SK-N-SH treated with all-trans-retinoic acid at 6 μM for 48 hours (cell line): ENCODE measurements at regions not wholly inside any gene's neighbourhood (a gene's known extent, or its start where the extent isn't known, plus 50 kb on each side); places are given as distances from the start of the nearest gene placed in this dataset.

ENCODE experiments used
- ATAC-seq: fragments of 200-7000 bp; cut with Tn5 transposase; 3 replicates; pipeline ENCODE4 v1.9.1; 2020; ENCODE audit warnings: mild to moderate bottlenecking, moderate library complexity
- ARNTL ChIP-seq: fragments of 450-650 bp; formaldehyde crosslinking; IDR thresholded peaks from 2 replicates; pipeline ENCODE4 v1.5.0; 2020; ENCODE audit warnings: low read depth, mild to moderate bottlenecking, moderate library complexity, borderline replicate concordance
- BACH2 ChIP-seq: fragments of 250-450 bp; sonication (Bioruptor Pico); IDR thresholded peaks from 2 replicates; pipeline ENCODE4 v1.9.0; 2021; ENCODE audit warnings: mild to moderate bottlenecking, borderline replicate concordance
- CREB5 ChIP-seq: fragments of 250-450 bp; sonication (Bioruptor Pico); IDR thresholded peaks from 2 replicates; pipeline ENCODE4 v1.5.1; 2020; ENCODE audit warnings: low read depth, mild to moderate bottlenecking, moderate library complexity
- ESRRG ChIP-seq: fragments of 250-450 bp; sonication (Bioruptor Pico); IDR thresholded peaks from 2 replicates; pipeline ENCODE4 v1.6.1; 2021; ENCODE audit warnings: mild to moderate bottlenecking
- GLIS3 ChIP-seq: fragments of 250-450 bp; sonication (Bioruptor Pico); IDR thresholded peaks from 2 replicates; pipeline ENCODE4 v1.5.0; 2020; ENCODE audit warnings: mild to moderate bottlenecking, moderate library complexity
- ISL1 ChIP-seq: fragments of 250-450 bp; sonication (Bioruptor Pico); IDR thresholded peaks from 2 replicates; pipeline ENCODE4 v2.1.2; 2022; ENCODE audit warnings: mild to moderate bottlenecking, moderate library complexity
- OSR1 ChIP-seq: fragments of 250-450 bp; sonication (Bioruptor Pico); IDR thresholded peaks from 2 replicates; pipeline ENCODE4 v1.8.0; 2022; ENCODE audit warnings: moderate library complexity, mild to moderate bottlenecking, inconsistent platforms
- PATZ1 ChIP-seq: fragments of 250-450 bp; sonication (Bioruptor Pico); IDR thresholded peaks from 2 replicates; pipeline ENCODE4 v1.8.0; 2020; ENCODE audit warnings: mild to moderate bottlenecking, moderate library complexity, borderline replicate concordance
- POU6F1 ChIP-seq: fragments of 250-450 bp; sonication (Bioruptor Pico); IDR thresholded peaks from 2 replicates; pipeline ENCODE4 v1.8.0; 2021; ENCODE audit warnings: low read depth, mild to moderate bottlenecking, moderate library complexity, borderline replicate concordance
- PPARA ChIP-seq: fragments of 250-450 bp; sonication (Bioruptor Pico); IDR thresholded peaks from 2 replicates; pipeline ENCODE4 v1.5.0; 2020; ENCODE audit warnings: mild to moderate bottlenecking, borderline replicate concordance
- RARB ChIP-seq: fragments of 250-450 bp; sonication (Bioruptor Pico); IDR thresholded peaks from 2 replicates; pipeline ENCODE4 v1.8.0; 2021; ENCODE audit warnings: mild to moderate bottlenecking, moderate library complexity
- SNAI2 ChIP-seq: fragments of 250-450 bp; sonication (Bioruptor Pico); IDR thresholded peaks from 2 replicates; pipeline ENCODE4 v1.5.0; 2020; ENCODE audit warnings: mild to moderate bottlenecking, moderate library complexity
- TCF4 ChIP-seq: fragments of 250-450 bp; sonication (Bioruptor Pico); IDR thresholded peaks from 2 replicates; pipeline ENCODE4 v1.8.0; 2021; ENCODE audit warnings: mild to moderate bottlenecking, moderate library complexity, borderline replicate concordance
- TSHZ2 ChIP-seq: fragments of 250-450 bp; sonication (Bioruptor Pico); IDR thresholded peaks from 2 replicates; pipeline ENCODE4 v1.5.0; 2020; ENCODE audit warnings: mild to moderate bottlenecking, moderate library complexity
- ZC3H10 ChIP-seq: fragments of 250-450 bp; sonication (Bioruptor Pico); IDR thresholded peaks from 2 replicates; pipeline ENCODE4 v1.5.1; 2021; ENCODE audit warnings: mild to moderate bottlenecking, moderate library complexity
- ZFP3 ChIP-seq: fragments of 250-450 bp; sonication (Bioruptor Pico); IDR thresholded peaks from 2 replicates; pipeline ENCODE4 v1.5.0; 2020; ENCODE audit warnings: mild to moderate bottlenecking, moderate library complexity
- ZFP30 ChIP-seq: fragments of 450-650 bp; formaldehyde crosslinking; IDR thresholded peaks from 2 replicates; pipeline ENCODE4 v1.5.0; 2022; ENCODE audit warnings: mild to moderate bottlenecking, moderate library complexity
- ZNF565 ChIP-seq: fragments of 450-650 bp; formaldehyde crosslinking; conservative IDR thresholded peaks from 2 replicates; pipeline ENCODE4 v1.5.0; 2020; ENCODE audit warnings: low read depth, mild to moderate bottlenecking, moderate library complexity
- ZNF70 ChIP-seq: fragments of 450-650 bp; formaldehyde crosslinking; IDR thresholded peaks from 2 replicates; pipeline ENCODE4 v1.5.0; 2020; ENCODE audit warnings: mild to moderate bottlenecking, moderate library complexity
- ZNF8 ChIP-seq: fragments of 450-650 bp; formaldehyde crosslinking; IDR thresholded peaks from 2 replicates; pipeline ENCODE4 v1.5.0; 2020; ENCODE audit warnings: mild to moderate bottlenecking, moderate library complexity

- no peak for TF ChIP-seq ZFP3 (CRISPR knock-in tag)
- TF ChIP-seq TCF4 = no peak
- TF ChIP-seq TSHZ2 (CRISPR knock-in tag) = no peak
- ATAC-seq = no peak
These were observed 333.2 kb downstream of the DHX35 start for GRCh38 chr20:39295301-39295700.

GRCh38 chr20:39294137-39294725 is 332.1 kb downstream of the DHX35 start:
- ATAC-seq = no peak

GRCh38 chr20:39292193-39292736 is 330.1 kb downstream of the DHX35 start:
- no peak for TF ChIP-seq ZNF565 (CRISPR knock-in tag)
- no peak for TF ChIP-seq BACH2 (CRISPR knock-in tag)
- no peak for TF ChIP-seq ISL1 (CRISPR knock-in tag)
- no peak for TF ChIP-seq CREB5
- TF ChIP-seq POU6F1 (CRISPR knock-in tag) = no peak
- TF ChIP-seq SNAI2 (CRISPR knock-in tag) = no peak
- no peak for TF ChIP-seq ZFP30 (CRISPR knock-in tag)
- no peak for TF ChIP-seq RARB (CRISPR knock-in tag)
- no peak for TF ChIP-seq TCF4
- TF ChIP-seq OSR1 (CRISPR knock-in tag) = no peak
- no peak for TF ChIP-seq ZFP3 (CRISPR knock-in tag)
- no peak for TF ChIP-seq ARNTL (CRISPR knock-in tag)
- TF ChIP-seq PPARA (CRISPR knock-in tag) = no peak
- TF ChIP-seq PATZ1 = no peak
- no peak for TF ChIP-seq ZNF70 (CRISPR knock-in tag)
- TF ChIP-seq ESRRG (CRISPR knock-in tag) = no peak
- no peak for TF ChIP-seq ZNF8 (CRISPR knock-in tag)
- no peak for TF ChIP-seq GLIS3 (CRISPR knock-in tag)
- TF ChIP-seq TSHZ2 (CRISPR knock-in tag) = no peak
- TF ChIP-seq ZC3H10 (CRISPR knock-in tag) = no peak
- no peak for ATAC-seq

More at GRCh38 chr20:39294137-39294725, 332.1 kb downstream of the DHX35 start:
- TF ChIP-seq SNAI2 (CRISPR knock-in tag) = no peak
- TF ChIP-seq PATZ1 = no peak
